ENCODE measurements at regions not wholly inside any gene's neighbourhood (a gene's known extent, or its start where the extent isn't known, plus 50 kb on each side); places are given as distances from the start of the nearest gene placed in this dataset.

DNA sequence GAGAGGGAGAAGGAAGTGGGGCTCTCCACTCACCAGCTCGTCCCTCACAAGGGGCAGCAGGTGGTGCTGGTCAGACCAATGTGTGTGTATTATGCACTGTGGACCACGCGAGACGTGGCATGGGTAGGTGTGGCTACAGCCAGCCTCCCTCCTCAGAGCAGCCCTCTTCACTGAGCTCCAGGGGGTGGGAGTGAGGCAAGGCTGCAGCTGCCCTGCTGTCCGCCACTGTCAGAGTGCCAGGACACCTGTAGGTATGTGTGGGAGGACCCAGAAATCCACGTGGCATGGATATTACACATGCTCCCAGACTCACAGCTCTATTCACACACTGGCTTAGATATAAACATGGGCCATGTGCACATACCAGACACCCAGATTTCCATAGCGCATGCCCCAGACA, 90.3 kb downstream of the VEGFA start:
- Histone ChIP-seq H3K9me3 (ENCODE audit: insufficient read depth, low read depth, low read length) (no peaks in the 10 kb centered on the region), H3K9ac (ENCODE audit: low read depth, low read length, poor library complexity, severe bottlenecking) (no peak overlapping the region), H4K20me1 (ENCODE audit: insufficient read depth, low read length, poor library complexity, severe bottlenecking) (no peaks in the 10 kb centered on the region), H3K79me2 (ENCODE audit: insufficient read depth, low read length) (no peaks in the 10 kb centered on the region), H2AFZ (ENCODE audit: low read length) (no peak overlapping the region), H3K9me2 (replicated peaks; ENCODE audit: low read depth, low read length) (no peaks in the 10 kb centered on the region), H3F3A (ENCODE audit: low read depth) (no peaks in the 10 kb centered on the region), H3K36me3 (ENCODE audit: insufficient read depth, low read length) (no peaks in the 10 kb centered on the region), H3K4me2 (ENCODE audit: low read depth, low read length, poor library complexity, severe bottlenecking) (no peak overlapping the region), H3K27me3 (ENCODE audit: insufficient read depth, low read length, poor library complexity, severe bottlenecking) (no peaks in the 10 kb centered on the region), H3K4me3 (ENCODE audit: low read length, poor library complexity, severe bottlenecking) (no peak overlapping the region), H3K4me1 (ENCODE audit: insufficient read depth, low read length, poor library complexity, severe bottlenecking) (no peaks in the 10 kb centered on the region)
- no peak for TF ChIP-seq EZH2phosphoT487 (IDR thresholded peaks at IDR 0.05; ENCODE audit: borderline replicate concordance)
- TF ChIP-seq, protein P1, sequence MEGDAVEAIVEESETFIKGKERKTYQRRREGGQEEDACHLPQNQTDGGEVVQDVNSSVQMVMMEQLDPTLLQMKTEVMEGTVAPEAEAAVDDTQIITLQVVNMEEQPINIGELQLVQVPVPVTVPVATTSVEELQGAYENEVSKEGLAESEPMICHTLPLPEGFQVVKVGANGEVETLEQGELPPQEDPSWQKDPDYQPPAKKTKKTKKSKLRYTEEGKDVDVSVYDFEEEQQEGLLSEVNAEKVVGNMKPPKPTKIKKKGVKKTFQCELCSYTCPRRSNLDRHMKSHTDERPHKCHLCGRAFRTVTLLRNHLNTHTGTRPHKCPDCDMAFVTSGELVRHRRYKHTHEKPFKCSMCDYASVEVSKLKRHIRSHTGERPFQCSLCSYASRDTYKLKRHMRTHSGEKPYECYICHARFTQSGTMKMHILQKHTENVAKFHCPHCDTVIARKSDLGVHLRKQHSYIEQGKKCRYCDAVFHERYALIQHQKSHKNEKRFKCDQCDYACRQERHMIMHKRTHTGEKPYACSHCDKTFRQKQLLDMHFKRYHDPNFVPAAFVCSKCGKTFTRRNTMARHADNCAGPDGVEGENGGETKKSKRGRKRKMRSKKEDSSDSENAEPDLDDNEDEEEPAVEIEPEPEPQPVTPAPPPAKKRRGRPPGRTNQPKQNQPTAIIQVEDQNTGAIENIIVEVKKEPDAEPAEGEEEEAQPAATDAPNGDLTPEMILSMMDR (conservative IDR thresholded peaks at IDR 0.05; ENCODE audit: low read length), result no peak

DNA sequence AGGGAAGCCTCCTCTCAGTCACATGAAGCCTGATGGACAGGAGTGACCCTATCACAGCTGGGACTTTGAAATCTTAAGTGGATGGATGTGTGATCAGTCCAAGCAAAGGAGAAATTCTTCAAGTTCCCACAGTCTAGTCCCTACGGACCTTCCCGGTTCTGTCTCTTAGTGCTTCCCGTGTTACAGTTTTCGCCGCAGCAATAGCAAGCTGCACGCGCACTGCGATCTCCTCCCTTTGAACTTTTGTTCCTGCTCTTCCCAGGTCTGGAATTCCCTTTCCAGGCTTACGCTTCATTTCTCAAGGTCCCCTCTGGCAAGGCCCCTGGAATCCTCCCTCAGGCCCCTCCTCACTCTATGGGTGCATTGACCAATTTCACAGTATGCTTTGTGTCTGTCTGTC, 89.2 kb downstream of the VEGFA start:
- H3K27me3 ChIP-seq (ENCODE audit: insufficient read depth, low read length, poor library complexity, severe bottlenecking), result no peaks in the 10 kb centered on the region
- H3K9me3 ChIP-seq (ENCODE audit: insufficient read depth, low read depth, low read length), result no peaks in the 10 kb centered on the region
- no peaks in the 10 kb centered on the region for H3K4me1 ChIP-seq (ENCODE audit: insufficient read depth, low read length, poor library complexity, severe bottlenecking)
- H3K9ac ChIP-seq (ENCODE audit: low read depth, low read length, poor library complexity, severe bottlenecking), result no peak overlapping the region
- no peak overlapping the region for H3K4me2 ChIP-seq (ENCODE audit: low read depth, low read length, poor library complexity, severe bottlenecking)
- H3K79me2 ChIP-seq (ENCODE audit: insufficient read depth, low read length), result no peaks in the 10 kb centered on the region
- no peaks in the 10 kb centered on the region for H3K36me3 ChIP-seq (ENCODE audit: insufficient read depth, low read length)
- no peak overlapping the region for H2AFZ ChIP-seq (ENCODE audit: low read length)
- no peak for TF ChIP-seq EZH2phosphoT487 (IDR thresholded peaks at IDR 0.05; ENCODE audit: borderline replicate concordance)
- TF ChIP-seq, protein P1 (conservative IDR thresholded peaks at IDR 0.05; ENCODE audit: low read length), result no peak
- no peaks in the 10 kb centered on the region for H4K20me1 ChIP-seq (ENCODE audit: insufficient read depth, low read length, poor library complexity, severe bottlenecking)
- H3K4me3 ChIP-seq (ENCODE audit: low read length, poor library complexity, severe bottlenecking), result no peak overlapping the region
- H3K9me2 ChIP-seq (replicated peaks; ENCODE audit: low read depth, low read length), result no peaks in the 10 kb centered on the region
- no peaks in the 10 kb centered on the region for H3F3A ChIP-seq (ENCODE audit: low read depth)

DNA sequence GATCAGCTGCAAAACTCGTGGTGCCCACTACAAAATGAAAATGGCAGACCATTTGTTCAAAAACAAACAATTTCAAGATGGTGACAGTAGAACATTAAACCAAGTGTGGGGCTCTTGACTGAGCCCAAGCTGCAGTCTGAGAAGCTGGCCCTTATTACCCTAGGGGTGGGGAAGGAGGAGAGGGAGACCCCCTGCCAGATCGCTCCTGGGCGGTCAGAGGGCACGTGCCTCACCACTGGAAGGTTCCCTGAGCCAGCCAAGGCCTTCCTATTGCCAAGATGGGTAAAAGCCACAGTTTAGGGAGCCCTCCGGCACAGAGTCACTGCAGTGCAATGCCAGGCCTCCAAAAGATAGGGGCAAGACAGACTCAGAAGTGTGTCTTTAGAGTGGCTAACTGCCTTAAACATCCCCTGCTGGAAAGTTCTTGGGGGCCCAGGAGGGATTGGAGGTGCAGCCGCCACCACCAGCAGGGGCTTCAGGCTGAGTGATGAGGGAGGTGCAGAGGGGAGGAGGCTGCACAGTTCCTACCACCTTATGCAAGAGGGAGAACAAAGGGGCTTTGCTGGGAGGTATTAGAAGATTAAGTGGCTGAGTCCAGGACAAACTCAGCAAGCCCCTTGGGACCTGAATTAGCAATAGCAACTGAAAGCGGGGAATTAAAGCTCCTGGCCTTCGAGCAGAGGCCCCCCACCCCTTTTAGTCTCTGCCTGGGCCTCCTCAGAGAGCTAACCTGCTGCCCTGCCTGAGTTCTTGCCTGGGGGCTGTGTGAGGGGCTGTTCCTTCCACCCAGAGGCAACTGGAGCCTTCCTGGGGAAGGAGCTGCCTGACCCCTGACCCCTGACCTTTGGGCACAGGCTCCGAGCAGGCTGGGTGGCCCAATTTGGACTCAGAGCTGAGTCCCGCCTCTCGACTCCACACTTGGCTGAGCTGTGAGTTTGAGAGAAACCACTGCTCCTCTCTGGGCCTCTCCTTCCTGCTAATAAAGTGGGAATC, 88.4 kb downstream of the VEGFA start:
- Histone ChIP-seq H3K9ac (ENCODE audit: low read depth, low read length, poor library complexity, severe bottlenecking) (no peak overlapping the region), H3F3A (ENCODE audit: low read depth) (no peaks in the 10 kb centered on the region), H3K79me2 (ENCODE audit: insufficient read depth, low read length) (no peaks in the 10 kb centered on the region), H3K9me2 (replicated peaks; ENCODE audit: low read depth, low read length) (no peaks in the 10 kb centered on the region), H3K27me3 (ENCODE audit: insufficient read depth, low read length, poor library complexity, severe bottlenecking) (no peaks in the 10 kb centered on the region), H3K4me3 (ENCODE audit: low read length, poor library complexity, severe bottlenecking) (no peak overlapping the region), H2AFZ (ENCODE audit: low read length) (no peak overlapping the region), H3K4me1 (ENCODE audit: insufficient read depth, low read length, poor library complexity, severe bottlenecking) (no peaks in the 10 kb centered on the region), H3K4me2 (ENCODE audit: low read depth, low read length, poor library complexity, severe bottlenecking) (no peak overlapping the region), H3K36me3 (ENCODE audit: insufficient read depth, low read length) (no peaks in the 10 kb centered on the region), H4K20me1 (ENCODE audit: insufficient read depth, low read length, poor library complexity, severe bottlenecking) (no peaks in the 10 kb centered on the region), H3K9me3 (ENCODE audit: insufficient read depth, low read depth, low read length) (no peaks in the 10 kb centered on the region)
- TF ChIP-seq, protein P1 (conservative IDR thresholded peaks at IDR 0.05; ENCODE audit: low read length), result no peak
- no peak for TF ChIP-seq EZH2phosphoT487 (IDR thresholded peaks at IDR 0.05; ENCODE audit: borderline replicate concordance)
